GM12878 (cell line): ENCODE measurements at regions not wholly inside any gene's neighbourhood (a gene's known extent, or its start where the extent isn't known, plus 50 kb on each side); places are given as distances from the start of the nearest gene placed in this dataset.

Source experiments
- ATAC-seq: fragments of 200-7000 bp; cut with Tn5 transposase; 3 replicates; pipeline ENCODE4 v1.9.1; 2020; ENCODE audit warnings: mild to moderate bottlenecking, moderate library complexity
- BruUV-seq: library from RNA; stranded (reverse); fragments of 400-500 nt; replicated peaks from 2 replicates; lab custom pipeline; 2021; lab: Mats Ljungman, UMichigan
- CTCF ChIA-PET: fragments of 300-600 bp; sonication (Branson Sonifier 250); formaldehyde crosslinking; extraction: SDS; loops from one replicate; lab custom pipeline; 2021; ENCODE audit warnings: inconsistent platforms; lab: Yijun Ruan, JAX
- POLR2A ChIA-PET: fragments of 350-600 bp; formaldehyde crosslinking; extraction: SDS; loops from one replicate; lab custom pipeline; 2021; ENCODE audit warnings: inconsistent platforms; lab: Charles Lee
- RAD21 ChIA-PET: fragments of 300-600 bp; sonication (Branson Sonifier 250); formaldehyde crosslinking; loops from one replicate; lab custom pipeline; 2023; ENCODE audit warnings: antibody characterized with exemption; ENCODE audit not compliant: unreplicated experiment; lab: Charles Lee
- SMC1A ChIA-PET: fragments of 300-600 bp; sonication (Branson Sonifier 250); formaldehyde crosslinking; loops from one replicate; lab custom pipeline; 2023; ENCODE audit not compliant: unreplicated experiment, uncharacterized antibody; lab: Charles Lee
- DNase-seq: peaks from one replicate; pipeline ENCODE4 v3.0.0-alpha.2; 2011; ENCODE audit warnings: low read depth, low spot score
- FAIRE-seq: peaks from 3 replicates; lab custom pipeline; 2011; peaks lifted over from hg19 to GRCh38; lab: Jason Lieb, UNC
- H2AFZ ChIP-seq: 2 replicates; pipeline ENCODE4 v1.6.0; 2011; ENCODE audit warnings: low read depth, low read length, control low read depth; ENCODE audit not compliant: control insufficient read depth
- H3K27ac ChIP-seq: 2 replicates; pipeline ENCODE4 v1.5.1; 2011; ENCODE audit warnings: control low read depth; ENCODE audit not compliant: control insufficient read depth, insufficient read depth
- H3K27me3 ChIP-seq, 2 experiments: replicated peaks in 1 of 2; 2 replicates each; pipeline versions ENCODE4 v1.6.0 to v1.6.1; 2011; ENCODE audit warnings: low read length in 1 of 2; ENCODE audit not compliant: control insufficient read depth in 2 of 2, insufficient read depth in 2 of 2
- H3K36me3 ChIP-seq, 2 experiments: 2 replicates each; pipeline ENCODE4 v1.5.1; 2011; ENCODE audit warnings: low read length in 1 of 2; ENCODE audit not compliant: control insufficient read depth in 2 of 2, insufficient read depth in 2 of 2
- H3K4me1 ChIP-seq: 2 replicates; pipeline ENCODE4 v1.6.1; 2011; ENCODE audit warnings: mild to moderate bottlenecking, low read length, moderate library complexity, mixed read lengths; ENCODE audit not compliant: control insufficient read depth, insufficient read depth
- H3K4me2 ChIP-seq: 2 replicates; pipeline ENCODE4 v1.6.0; 2011; ENCODE audit warnings: control low read depth; ENCODE audit not compliant: control insufficient read depth, insufficient read depth
- H3K4me3 ChIP-seq: fragments of 200-600 bp; sonication (generic); 2 replicates; pipeline ENCODE4 v1.5.1; 2016
- H3K79me2 ChIP-seq: 2 replicates; pipeline ENCODE4 v1.6.0; 2011; ENCODE audit warnings: low read length; ENCODE audit not compliant: control insufficient read depth, insufficient read depth
- H3K9ac ChIP-seq: 2 replicates; pipeline ENCODE4 v1.8.0; 2011; ENCODE audit warnings: low read length, control low read depth, mixed read lengths; ENCODE audit not compliant: control insufficient read depth, insufficient read depth
- H3K9me3 ChIP-seq: replicated peaks from 3 replicates; pipeline ENCODE4 v1.5.1; 2011; ENCODE audit warnings: mild to moderate bottlenecking, low read length; ENCODE audit not compliant: control insufficient read depth, insufficient read depth
- H4K20me1 ChIP-seq: 2 replicates; pipeline ENCODE4 v1.6.0; 2011; ENCODE audit not compliant: control insufficient read depth, insufficient read depth
- CBX3 ChIP-seq: fragments of 200-600 bp; sonication (generic); IDR thresholded peaks from 2 replicates; pipeline ENCODE4 v1.6.1; 2016; ENCODE audit warnings: low read depth, borderline replicate concordance
- NRF1 ChIP-seq: conservative IDR thresholded peaks from 2 replicates; pipeline ENCODE4 v1.6.1; 2011; ENCODE audit warnings: mild to moderate bottlenecking, low read depth, low read length, improper control_type of control experiment
- PAX5 ChIP-seq: IDR thresholded peaks from 2 replicates; pipeline ENCODE4 v1.6.1; 2011; ENCODE audit warnings: low read depth, low read length, borderline replicate concordance
- RELB ChIP-seq: fragments of 450-650 bp; IDR thresholded peaks from 2 replicates; pipeline ENCODE4 v1.6.1; 2017; ENCODE audit warnings: low read depth, mild to moderate bottlenecking, moderate library complexity
- RUNX3 ChIP-seq: IDR thresholded peaks from 2 replicates; pipeline ENCODE4 v1.6.1; 2012; ENCODE audit warnings: low read length, inconsistent platforms
- SP1 ChIP-seq: IDR thresholded peaks from one replicate; pipeline ENCODE4 v1.6.1; 2011; ENCODE audit warnings: low read depth, low read length
- SUPT20H ChIP-seq: IDR thresholded peaks from 2 replicates; pipeline ENCODE4 v1.6.1; 2011; ENCODE audit warnings: low read depth, mild to moderate bottlenecking, low read length, moderate library complexity, borderline replicate concordance; ENCODE audit not compliant: control insufficient read depth
- ZBED1 ChIP-seq: IDR thresholded peaks from 2 replicates; pipeline ENCODE4 v1.6.1; 2016; ENCODE audit warnings: borderline replicate concordance
- ZZZ3 ChIP-seq: IDR thresholded peaks from 2 replicates; pipeline ENCODE4 v1.6.1; 2011; ENCODE audit warnings: low read depth; ENCODE audit not compliant: control insufficient read depth, insufficient read length
- WGBS: methylation state at CpG from one replicate; pipeline ENCODE4 v1.1.6; 2016; ENCODE audit warnings: low lambda C conversion rate; ENCODE audit not compliant: insufficient replicate concordance, insufficient coverage; ENCODE audit errors: missing lambda C conversion rate; 5-methylcytosine and 5-hydroxymethylcytosine counted together
- in situ Hi-C: fragments of 300-500 bp; cut with MboI; formaldehyde crosslinking; loops from 9 replicates; pipeline ENCODE4 v1.14.3; 2018; ENCODE audit warnings: mixed read lengths
- intact Hi-C: fragments of 100-400 bp; cut with micrococcal nuclease; formaldehyde crosslinking; loops from one replicate; pipeline ENCODE4 v1.14.2; 2022; ENCODE audit not compliant: unreplicated experiment

GRCh38 chr14:65257425-65257824, 155.1 kb upstream of the FUT8 start (continued):
- TF ChIP-seq NRF1: no peak
- TF ChIP-seq, all 136 proteins: peak for 0

GRCh38 chr14:65258391-65258790, 154.1 kb upstream of the FUT8 start:
- Histone ChIP-seq H3K9ac (no peak overlapping the region), H4K20me1 (no peaks in the 10 kb centered on the region), H3K27me3 (no peaks in the 10 kb centered on the region), H2AFZ (no peak overlapping the region), H3K4me3 (no peak overlapping the region), H3K9me3 (peaks cover 2% of the 10 kb centered on the region; the same call in 1 of the 3 replicates), H3K79me2 (no peaks in the 10 kb centered on the region), H3K27ac (no peak overlapping the region), H3K36me3 (no peaks in the 10 kb centered on the region), H3K4me2 (no peak overlapping the region), H3K4me1 (no peaks in the 10 kb centered on the region)
- ATAC-seq (no peak), FAIRE-seq (no peak), DNase-seq (no peak)
- intact Hi-C loops (no loop called here), in situ Hi-C loops (no loop called here)
- ChIA-PET CTCF (no interaction called here), RAD21 (no interaction called here), POLR2A (no interaction called here), SMC1A (interaction anchor here (0.7 to 1.5 kb wide), 3 partner anchors 11 to 157 kb away, joined by 3 to 5 read pairs (median 4); no protein-coding TSS in a partner anchor)
- no peak for TF ChIP-seq ZZZ3
- no peak for TF ChIP-seq CBX3
- no peak for TF ChIP-seq RELB
- TF ChIP-seq ZBED1: no peak
- TF ChIP-seq SUPT20H: no peak
- no peak for TF ChIP-seq SP1
- no peak for TF ChIP-seq RUNX3
- TF ChIP-seq PAX5: no peak
- 5% methylated on average over 1 of the region's 1 CpG for WGBS
- BruUV-seq: no TSS peak
